Activated naive CD4-positive, alpha-beta T cell treated with anti-CD3 and anti-CD28 coated beads, Interleukin-2, amount 50 U/mL, for 24 hours (primary cell): ENCODE measurements at regions not wholly inside any gene's neighbourhood (a gene's known extent, or its start where the extent isn't known, plus 50 kb on each side); places are given as distances from the start of the nearest gene placed in this dataset.
"Not testable (repeated sequence)": the region's sequence is repeated elsewhere in the genome, so short reads cannot be mapped to it uniquely, and the experiment has no call there.

Experiments used
- H3K27ac Mint-ChIP-seq: one replicate; pipeline ENCODE4 v1.8.0; 2021; ENCODE audit warnings: mild to moderate bottlenecking, mixed read lengths
- H3K27me3 Mint-ChIP-seq: one replicate; pipeline ENCODE4 v1.8.0; 2021; ENCODE audit warnings: mixed read lengths
- H3K36me3 Mint-ChIP-seq: one replicate; pipeline ENCODE4 v1.8.0; 2021; ENCODE audit warnings: mixed read lengths
- H3K4me1 Mint-ChIP-seq: one replicate; pipeline ENCODE4 v1.8.0; 2021; ENCODE audit warnings: mixed read lengths
- H3K4me3 Mint-ChIP-seq: one replicate; pipeline ENCODE4 v1.8.0; 2021; ENCODE audit warnings: mild to moderate bottlenecking, mixed read lengths
- H3K9me3 Mint-ChIP-seq: one replicate; pipeline ENCODE4 v1.8.0; 2021; ENCODE audit warnings: mixed read lengths

DNA sequence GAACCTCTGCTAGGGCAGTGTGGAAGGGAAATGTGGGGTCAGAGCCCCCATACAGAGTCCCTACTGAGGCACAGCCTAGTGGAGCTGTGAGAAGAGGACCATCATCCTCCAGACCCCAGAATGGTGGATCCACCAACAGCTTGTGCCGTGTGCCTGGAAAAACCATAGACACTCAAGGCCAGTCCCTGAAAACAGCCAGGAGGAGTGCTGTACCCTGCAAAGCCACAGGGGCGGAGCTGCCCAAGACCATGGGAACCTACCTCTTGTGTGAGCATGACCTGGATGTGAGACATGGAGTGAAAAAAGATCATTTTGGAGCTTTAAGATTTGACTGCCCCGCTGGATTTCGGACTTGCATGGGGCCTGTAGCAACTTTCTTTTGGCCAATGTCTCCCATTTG lies 143.4 kb upstream of the CCDC54 start:
- H3K36me3 Mint-ChIP-seq, H3K9me3 Mint-ChIP-seq, H3K27ac Mint-ChIP-seq, H3K4me1 Mint-ChIP-seq, H3K27me3 Mint-ChIP-seq, H3K4me3 Mint-ChIP-seq: not testable (repeated sequence)

- H3K4me1 Mint-ChIP-seq = peaks cover 7% of the 10 kb centered on the region
- H3K9me3 Mint-ChIP-seq = no peaks in the 10 kb centered on the region
- H3K4me3 Mint-ChIP-seq = peak overlapping the region; percentile 58
- H3K27ac Mint-ChIP-seq = no peak overlapping the region
- H3K36me3 Mint-ChIP-seq = no peaks in the 10 kb centered on the region
- peaks cover 5% of the 10 kb centered on the region for H3K27me3 Mint-ChIP-seq
Measured at GRCh38 chr3:107235193-107235927, 141.9 kb upstream of the CCDC54 start.

DNA sequence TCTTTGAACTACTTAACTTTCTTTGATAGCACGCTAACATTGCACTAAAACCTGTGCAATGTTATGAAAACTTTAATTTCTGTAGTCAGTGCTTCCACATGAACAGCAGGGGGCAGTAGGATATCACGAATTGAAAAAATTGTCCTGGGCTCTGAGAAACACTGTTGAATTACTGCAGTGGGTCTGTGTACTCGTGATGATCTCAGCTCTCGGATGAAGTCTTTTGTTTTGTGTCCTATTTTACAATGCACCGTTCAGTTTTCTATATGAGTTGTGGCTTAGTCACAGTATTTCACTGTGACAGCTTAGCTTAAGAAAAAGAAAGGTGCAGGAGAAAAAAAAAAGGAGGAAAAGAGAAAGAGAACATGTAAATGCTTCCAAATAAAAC lies 141.3 kb upstream of the CCDC54 start:
- Mint-ChIP-seq H3K9me3 (no peaks in the 10 kb centered on the region), H3K27ac (no peak overlapping the region), H3K4me1 (peaks cover 9% of the 10 kb centered on the region), H3K36me3 (no peaks in the 10 kb centered on the region), H3K27me3 (peaks cover 7% of the 10 kb centered on the region), H3K4me3 (peak overlapping the region; percentile 58)

- H3K4me3 Mint-ChIP-seq = no peak overlapping the region
- H3K36me3 Mint-ChIP-seq = no peaks in the 10 kb centered on the region
- H3K27ac Mint-ChIP-seq = no peak overlapping the region
- peaks cover 10% of the 10 kb centered on the region for H3K27me3 Mint-ChIP-seq
- peaks cover 15% of the 10 kb centered on the region for H3K4me1 Mint-ChIP-seq
- no peaks in the 10 kb centered on the region for H3K9me3 Mint-ChIP-seq
Measured at GRCh38 chr3:107236655-107237337, 140.4 kb upstream of the CCDC54 start.

- Mint-ChIP-seq H3K27me3 (peaks cover 10% of the 10 kb centered on the region), H3K4me3 (no peak overlapping the region), H3K4me1 (peaks cover 15% of the 10 kb centered on the region), H3K36me3 (no peaks in the 10 kb centered on the region), H3K27ac (no peak overlapping the region), H3K9me3 (no peaks in the 10 kb centered on the region)
Measured at GRCh38 chr3:107238787-107239186, 138.5 kb upstream of the CCDC54 start.

- Mint-ChIP-seq H3K36me3 (no peaks in the 10 kb centered on the region), H3K4me3 (peak overlapping the region; percentile 54), H3K27ac (no peak overlapping the region), H3K9me3 (no peaks in the 10 kb centered on the region), H3K4me1 (peaks cover 15% of the 10 kb centered on the region), H3K27me3 (peaks cover 8% of the 10 kb centered on the region)
Measured at GRCh38 chr3:107239703-107240102, 137.5 kb upstream of the CCDC54 start.

DNA sequence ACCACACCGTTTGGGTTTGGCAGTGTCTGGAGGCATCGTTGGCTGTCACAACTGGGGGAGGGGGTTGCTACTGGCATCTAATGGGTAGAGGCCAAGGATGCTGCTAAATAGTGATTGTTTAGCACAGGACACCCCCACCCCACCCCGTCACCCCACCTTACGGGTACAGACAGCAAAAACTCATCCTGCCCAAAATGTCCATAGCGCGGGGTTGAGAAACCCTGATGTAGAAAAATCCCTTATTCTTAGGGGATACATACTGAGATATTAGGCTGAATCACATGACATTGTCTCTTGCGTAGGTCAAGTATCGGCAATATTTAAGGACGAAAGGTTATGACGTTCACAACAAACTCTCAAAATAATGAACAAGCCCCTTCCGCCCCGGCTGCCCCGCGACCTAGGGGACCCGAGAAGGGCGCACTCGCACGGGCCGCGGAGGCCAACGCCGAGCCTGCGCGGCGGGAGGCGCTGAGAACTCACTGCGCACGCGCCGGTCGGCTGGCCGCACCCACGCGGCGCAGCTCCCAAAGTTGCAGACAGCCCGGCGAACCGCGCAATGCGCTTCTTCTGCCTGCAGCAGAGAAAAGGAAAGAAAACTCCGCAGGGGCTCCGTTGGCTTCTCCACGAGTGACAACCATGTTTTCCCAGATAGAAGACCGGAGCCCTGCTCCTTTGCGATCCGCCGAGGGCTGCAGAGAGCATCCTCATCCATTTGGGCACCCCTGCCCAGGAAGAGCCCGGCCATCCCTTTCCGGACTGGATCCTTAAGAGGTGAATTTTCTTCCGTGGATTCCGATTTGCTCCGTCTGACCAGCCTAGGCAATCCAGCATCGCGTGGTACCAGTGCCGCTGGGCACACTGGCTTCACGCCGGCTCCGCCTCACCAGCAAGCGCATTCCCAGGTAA lies 136.8 kb upstream of the CCDC54 start:
- H3K27ac Mint-ChIP-seq = peak overlapping the region; percentile 43
- peak overlapping the region; percentile 92 for H3K4me3 Mint-ChIP-seq
- peaks cover 8% of the 10 kb centered on the region for H3K27me3 Mint-ChIP-seq
- H3K9me3 Mint-ChIP-seq = no peaks in the 10 kb centered on the region
- H3K36me3 Mint-ChIP-seq = no peaks in the 10 kb centered on the region
- H3K4me1 Mint-ChIP-seq = peaks cover 15% of the 10 kb centered on the region

GRCh38 chr3:107241217-107241616 lies 136.0 kb upstream of the CCDC54 start:
- H3K36me3 Mint-ChIP-seq = no peaks in the 10 kb centered on the region
- H3K27ac Mint-ChIP-seq = peak overlapping the region; percentile 43
- H3K4me1 Mint-ChIP-seq = peaks cover 11% of the 10 kb centered on the region
- peaks cover 6% of the 10 kb centered on the region for H3K27me3 Mint-ChIP-seq
- no peaks in the 10 kb centered on the region for H3K9me3 Mint-ChIP-seq
- H3K4me3 Mint-ChIP-seq = peak overlapping the region; percentile 92

GRCh38 chr3:107242579-107242978 lies 134.7 kb upstream of the CCDC54 start:
- Mint-ChIP-seq H3K27ac (no peak overlapping the region), H3K9me3 (no peaks in the 10 kb centered on the region), H3K4me1 (peaks cover 11% of the 10 kb centered on the region), H3K36me3 (no peaks in the 10 kb centered on the region), H3K4me3 (no peak overlapping the region), H3K27me3 (peaks cover 4% of the 10 kb centered on the region)

GRCh38 chr3:107247116-107247515 lies 130.1 kb upstream of the CCDC54 start:
- no peaks in the 10 kb centered on the region for H3K4me1 Mint-ChIP-seq
- no peaks in the 10 kb centered on the region for H3K27me3 Mint-ChIP-seq
- H3K36me3 Mint-ChIP-seq = no peaks in the 10 kb centered on the region
- H3K27ac Mint-ChIP-seq = no peak overlapping the region
- no peak overlapping the region for H3K4me3 Mint-ChIP-seq
- no peaks in the 10 kb centered on the region for H3K9me3 Mint-ChIP-seq

DNA sequence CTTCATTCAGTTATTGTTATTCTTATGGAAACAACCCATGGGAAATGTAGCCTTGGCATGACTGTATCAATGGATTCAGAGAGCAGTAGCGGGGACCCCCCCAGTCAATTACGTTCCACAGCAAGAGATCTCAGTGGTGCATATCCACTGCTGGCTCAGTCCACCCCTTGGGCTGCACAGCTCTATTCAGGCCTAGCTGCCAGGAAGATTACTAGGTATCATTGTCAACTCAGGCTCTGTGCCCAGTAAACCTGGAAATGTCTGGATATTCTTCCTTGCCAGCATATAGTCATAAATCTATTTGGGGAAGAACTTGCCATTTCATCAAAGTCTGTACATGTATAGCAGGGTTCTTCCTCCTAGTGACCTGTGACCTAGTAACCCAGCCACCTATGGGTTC lies 128.1 kb upstream of the CCDC54 start:
- no peak overlapping the region for H3K4me3 Mint-ChIP-seq
- no peak overlapping the region for H3K27ac Mint-ChIP-seq
- H3K4me1 Mint-ChIP-seq = no peaks in the 10 kb centered on the region
- H3K27me3 Mint-ChIP-seq = no peaks in the 10 kb centered on the region
- no peaks in the 10 kb centered on the region for H3K36me3 Mint-ChIP-seq
- no peaks in the 10 kb centered on the region for H3K9me3 Mint-ChIP-seq

- no peaks in the 10 kb centered on the region for H3K9me3 Mint-ChIP-seq
- peaks cover 5% of the 10 kb centered on the region for H3K27me3 Mint-ChIP-seq
- H3K4me3 Mint-ChIP-seq = no peak overlapping the region
- no peaks in the 10 kb centered on the region for H3K36me3 Mint-ChIP-seq
- no peaks in the 10 kb centered on the region for H3K4me1 Mint-ChIP-seq
- H3K27ac Mint-ChIP-seq = no peak overlapping the region
Measured at GRCh38 chr3:107250221-107250620, 127.0 kb upstream of the CCDC54 start.

- Mint-ChIP-seq H3K27me3 (peaks cover 5% of the 10 kb centered on the region), H3K4me3 (no peak overlapping the region), H3K9me3 (no peaks in the 10 kb centered on the region), H3K36me3 (no peaks in the 10 kb centered on the region), H3K4me1 (no peaks in the 10 kb centered on the region), H3K27ac (no peak overlapping the region)
Measured at GRCh38 chr3:107251819-107252218, 125.4 kb upstream of the CCDC54 start.

- Mint-ChIP-seq H3K4me1 (no peaks in the 10 kb centered on the region), H3K4me3 (no peak overlapping the region), H3K36me3 (no peaks in the 10 kb centered on the region), H3K27ac (no peak overlapping the region), H3K27me3 (peaks cover 9% of the 10 kb centered on the region), H3K9me3 (no peaks in the 10 kb centered on the region)
Measured at GRCh38 chr3:107256963-107257362, 120.3 kb upstream of the CCDC54 start.

- no peaks in the 10 kb centered on the region for H3K36me3 Mint-ChIP-seq
- no peak overlapping the region for H3K4me3 Mint-ChIP-seq
- H3K27me3 Mint-ChIP-seq = peaks cover 9% of the 10 kb centered on the region
- no peak overlapping the region for H3K27ac Mint-ChIP-seq
- H3K4me1 Mint-ChIP-seq = peaks cover 2% of the 10 kb centered on the region
- H3K9me3 Mint-ChIP-seq = no peaks in the 10 kb centered on the region
Measured at GRCh38 chr3:107258300-107258699, 118.9 kb upstream of the CCDC54 start.

DNA sequence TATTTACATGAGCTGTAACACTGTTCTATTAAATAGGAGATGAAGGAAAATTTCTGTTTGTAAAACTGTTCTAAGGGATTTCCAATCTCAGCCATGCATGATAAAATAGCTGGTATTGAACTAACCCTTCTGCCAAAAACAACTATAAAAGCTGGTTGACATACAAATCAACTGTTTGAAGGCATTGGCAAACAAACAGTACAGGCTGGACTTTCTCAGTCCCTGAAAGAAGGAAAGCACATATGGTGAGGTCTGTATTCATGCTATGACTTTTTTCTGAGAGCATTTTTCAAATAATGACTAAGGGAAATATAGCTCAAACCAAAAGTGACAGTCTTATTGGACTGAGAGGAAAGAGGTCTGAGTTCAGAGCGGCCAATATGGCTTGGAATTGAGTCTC lies 117.0 kb upstream of the CCDC54 start:
- H3K4me3 Mint-ChIP-seq = no peak overlapping the region
- no peaks in the 10 kb centered on the region for H3K36me3 Mint-ChIP-seq
- no peaks in the 10 kb centered on the region for H3K9me3 Mint-ChIP-seq
- H3K27me3 Mint-ChIP-seq = peaks cover 4% of the 10 kb centered on the region
- H3K4me1 Mint-ChIP-seq = peaks cover 6% of the 10 kb centered on the region
- H3K27ac Mint-ChIP-seq = no peak overlapping the region
